Activated CD4-positive, alpha-beta T cell treated with anti-CD3 and anti-CD28 coated beads, Interleukin-2, amount 50 U/mL, for 48 hours (primary cell): ENCODE measurements at regions not wholly inside any gene's neighbourhood (a gene's known extent, or its start where the extent isn't known, plus 50 kb on each side); places are given as distances from the start of the nearest gene placed in this dataset.

ENCODE experiments used
- DNase-seq, 2 experiments: peaks; one replicate each; pipeline ENCODE4 v3.0.0-alpha.2; 2020

- no peak for DNase-seq
Observed at GRCh38 chr2:14313341-14313740, 319.2 kb upstream of the LRATD1 start.

- no peak for DNase-seq
Observed at GRCh38 chr2:14316594-14316993, 315.9 kb upstream of the LRATD1 start.

GRCh38 chr2:14321357-14321756, 311.2 kb upstream of the LRATD1 start:
- no peak for DNase-seq

GRCh38 chr2:14322306-14322705, 310.2 kb upstream of the LRATD1 start:
- DNase-seq: no peak

GRCh38 chr2:14324308-14324707, 308.2 kb upstream of the LRATD1 start:
- DNase-seq: no peak

- no peak for DNase-seq
Observed at GRCh38 chr2:14330884-14331283, 301.6 kb upstream of the LRATD1 start.

GRCh38 chr2:14336759-14337382, 295.6 kb upstream of the LRATD1 start:
- DNase-seq: no peak

GRCh38 chr2:14340703-14341102, 291.8 kb upstream of the LRATD1 start:
- no peak for DNase-seq

GRCh38 chr2:14342313-14342712, 290.2 kb upstream of the LRATD1 start:
- DNase-seq: no peak

GRCh38 chr2:14344355-14344754, 288.2 kb upstream of the LRATD1 start:
- no peak for DNase-seq

- no peak for DNase-seq
Observed at GRCh38 chr2:14348247-14348646, 284.3 kb upstream of the LRATD1 start.

- DNase-seq: no peak
Observed at GRCh38 chr2:14350856-14351255, 281.7 kb upstream of the LRATD1 start.

GRCh38 chr2:14352067-14352466, 280.4 kb upstream of the LRATD1 start:
- no peak for DNase-seq

GRCh38 chr2:14354231-14354630, 278.3 kb upstream of the LRATD1 start:
- DNase-seq: no peak

- DNase-seq: no peak
Observed at GRCh38 chr2:14355102-14355501, 277.4 kb upstream of the LRATD1 start.

- DNase-seq: no peak
Observed at GRCh38 chr2:14358339-14358738, 274.2 kb upstream of the LRATD1 start.

- no peak for DNase-seq
Observed at GRCh38 chr2:14358774-14359173, 273.7 kb upstream of the LRATD1 start.

- no peak for DNase-seq
Observed at GRCh38 chr2:14363137-14363536, 269.4 kb upstream of the LRATD1 start.

GRCh38 chr2:14363976-14364375, 268.5 kb upstream of the LRATD1 start:
- no peak for DNase-seq

- no peak for DNase-seq
Observed at GRCh38 chr2:14364471-14364870, 268.0 kb upstream of the LRATD1 start.

- DNase-seq: no peak
Observed at GRCh38 chr2:14385043-14385442, 247.5 kb upstream of the LRATD1 start.

- DNase-seq: no peak
Observed at GRCh38 chr2:14387332-14387731, 245.2 kb upstream of the LRATD1 start.

- DNase-seq: no peak
Observed at GRCh38 chr2:14388724-14389123, 243.8 kb upstream of the LRATD1 start.

GRCh38 chr2:14396533-14397083, 235.9 kb upstream of the LRATD1 start:
- no peak for DNase-seq

- no peak for DNase-seq
Observed at GRCh38 chr2:14398641-14399040, 233.9 kb upstream of the LRATD1 start.
